SK-N-MC (cell line): ENCODE measurements at regions not wholly inside any gene's neighbourhood (a gene's known extent, or its start where the extent isn't known, plus 50 kb on each side); places are given as distances from the start of the nearest gene placed in this dataset.

Experiments used
- EZH2 ChIP-seq: fragments of 200-600 bp; sonication (generic); IDR thresholded peaks from one replicate; pipeline ENCODE4 v1.6.1; 2017; ENCODE audit warnings: antibody characterized with exemption
- POLR2AphosphoS5 ChIP-seq: IDR thresholded peaks from 2 replicates; pipeline ENCODE4 v1.6.1; 2012; ENCODE audit warnings: mild to moderate bottlenecking, low read depth, low read length, borderline replicate concordance

GRCh38 chr5:126233256-126233655 is 190.0 kb upstream of the GRAMD2B start:
- TF ChIP-seq POLR2AphosphoS5 (no peak), EZH2 (no peak)
